ENCODE measurements at regions not wholly inside any gene's neighbourhood (a gene's known extent, or its start where the extent isn't known, plus 50 kb on each side); places are given as distances from the start of the nearest gene placed in this dataset.

GRCh38 chr4:41324861-41325260 is 68.1 kb downstream of the UCHL1 start:
- Histone ChIP-seq H3K9me3 (replicated peaks; ENCODE audit: control insufficient read depth, insufficient read depth, low read length) (no peaks in the 10 kb centered on the region), H3K9ac (replicated peaks; ENCODE audit: extremely low read depth, insufficient read depth, low read length) (no peak overlapping the region), H3K27me3 (ENCODE audit: control insufficient read depth in 2 of 2, insufficient read depth in 2 of 2, low read length in 2 of 2) (no peaks in the 10 kb centered on the region), H3K4me1 (ENCODE audit: control insufficient read depth, extremely low read depth, insufficient read depth, low read length) (peaks cover 13% of the 10 kb centered on the region), H3K36me3 (ENCODE audit: control insufficient read depth in 2 of 2, extremely low read depth in 1 of 2, insufficient read depth in 2 of 2, low read length in 2 of 2) (no peaks in the 10 kb centered on the region), H3K27ac (ENCODE audit: insufficient read depth, low read depth, low read length) (no peak overlapping the region), H2AFZ (ENCODE audit: low read depth, low read length) (no peak overlapping the region), H4K20me1 (replicated peaks; ENCODE audit: control insufficient read depth, extremely low read depth, insufficient read depth, low read length) (no peaks in the 10 kb centered on the region), H3K79me2 (ENCODE audit: control insufficient read depth, insufficient read depth, low read length) (no peaks in the 10 kb centered on the region), H3K4me3 (replicated peaks in 1 of 3; ENCODE audit: insufficient read depth in 1 of 3, low read depth in 1 of 3, low read length in 3 of 3) (no peak overlapping the region), H3K4me2 (ENCODE audit: insufficient read depth, low read length) (no peak overlapping the region), H3K9me1 (replicated peaks; ENCODE audit: control insufficient read depth, extremely low read depth, insufficient read depth, low read length) (no peaks in the 10 kb centered on the region)
- TF ChIP-seq CTCF (IDR thresholded peaks at IDR 0.05; ENCODE audit: extremely low read depth in 1 of 2, insufficient read depth in 1 of 2, low read depth in 1 of 2, low read length in 2 of 2) (no peak), FOS (IDR thresholded peaks at IDR 0.05; ENCODE audit: borderline replicate concordance, insufficient read depth, low read length) (no peak), POLR2AphosphoS5 (IDR thresholded peaks at IDR 0.05; ENCODE audit: insufficient read depth, low read depth, low read length) (no peak), EZH2 (IDR thresholded peaks at IDR 0.05; ENCODE audit: borderline replicate concordance, low read depth, low read length, severe bottlenecking) (no peak), MAX (IDR thresholded peaks at IDR 0.05; ENCODE audit: insufficient read depth, insufficient read length) (no peak), JUN (IDR thresholded peaks at IDR 0.05; ENCODE audit: borderline replicate concordance, insufficient read depth, insufficient read length, low read depth) (no peak), MYC (IDR thresholded peaks at IDR 0.05; ENCODE audit: low read depth, low read length) (no peak), GATA2 (IDR thresholded peaks at IDR 0.05; ENCODE audit: insufficient read depth, insufficient read length, low read depth, low read length) (no peak), POLR2A (IDR thresholded peaks at IDR 0.05; ENCODE audit: low read depth, low read length) (no peak)
- no TSS peak for BruUV-seq (replicated peaks)
- intact Hi-C loops (cut with micrococcal nuclease) (no loop called here), dilution Hi-C loops (cut with MboI; ENCODE audit: extremely low pct_ligation_motif_present, low sequenced_read_pairs) (no loop called here)
- DNase-seq (ENCODE audit: low read depth, low spot score) (no peak), FAIRE-seq (no peak)
- CTCF ChIA-PET = interaction anchor here (0.6 to 1.1 kb wide), 3 partner anchors 11 to 337 kb away, joined by 3 to 4 read pairs (median 3); no protein-coding TSS in a partner anchor
- POLR2A ChIA-PET = no interaction called here

Data from endothelial cell of umbilical vein (primary cell).